ENCODE measurements at regions not wholly inside any gene's neighbourhood (a gene's known extent, or its start where the extent isn't known, plus 50 kb on each side); places are given as distances from the start of the nearest gene placed in this dataset.
"Not testable (repeated sequence)": the region's sequence is repeated elsewhere in the genome, so short reads cannot be mapped to it uniquely, and the experiment has no call there.

GRCh38 chr1:610538-610937 is 75.9 kb downstream of the OR4F16 start:
- not testable (repeated sequence) for DNase-seq

DNA sequence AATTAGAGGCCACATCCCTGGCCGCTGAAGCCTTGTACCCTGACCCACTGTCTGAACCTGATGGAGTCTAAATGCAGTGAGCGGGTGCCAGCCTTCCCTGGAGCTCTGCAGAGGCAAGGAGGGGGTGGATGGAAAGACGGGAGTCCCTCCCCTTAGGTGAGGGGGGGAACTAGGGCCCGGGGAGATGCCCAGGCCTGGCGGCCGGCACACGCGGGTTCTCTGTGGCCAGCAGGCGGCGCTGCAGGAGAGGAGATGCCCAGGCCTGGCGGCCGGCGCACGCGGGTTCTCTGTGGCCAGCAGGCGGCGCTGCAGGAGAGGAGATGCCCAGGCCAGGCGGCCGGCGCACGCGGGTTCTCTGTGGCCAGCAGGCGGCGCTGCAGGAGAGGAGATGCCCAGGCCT is 77.3 kb downstream of the OR4F16 start:
- not testable (repeated sequence) for DNase-seq

DNA sequence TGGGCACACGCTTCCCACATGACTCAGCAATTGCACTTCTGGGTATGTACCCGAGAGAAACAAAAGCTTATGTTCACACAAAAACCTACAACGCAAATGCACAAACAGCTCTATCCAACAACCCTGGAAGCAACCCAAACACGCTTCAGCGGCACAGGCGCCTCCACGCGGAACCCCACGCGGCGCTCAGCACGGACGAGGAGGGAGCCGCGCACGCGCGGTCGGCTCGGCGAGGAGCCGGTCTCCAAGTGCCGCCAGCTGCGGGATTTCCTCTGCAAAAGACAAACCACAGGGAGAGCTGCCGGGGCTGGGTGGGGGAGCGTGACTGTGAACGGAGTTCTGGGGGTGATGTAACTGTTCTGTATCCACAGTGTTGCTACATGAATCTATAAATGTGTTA is 81.2 kb downstream of the OR4F16 start:
- peak; percentile 4 for DNase-seq

GRCh38 chr1:588211-588610 is 98.2 kb downstream of the OR4F16 start:
- DNase-seq, result not testable (repeated sequence)

DNA sequence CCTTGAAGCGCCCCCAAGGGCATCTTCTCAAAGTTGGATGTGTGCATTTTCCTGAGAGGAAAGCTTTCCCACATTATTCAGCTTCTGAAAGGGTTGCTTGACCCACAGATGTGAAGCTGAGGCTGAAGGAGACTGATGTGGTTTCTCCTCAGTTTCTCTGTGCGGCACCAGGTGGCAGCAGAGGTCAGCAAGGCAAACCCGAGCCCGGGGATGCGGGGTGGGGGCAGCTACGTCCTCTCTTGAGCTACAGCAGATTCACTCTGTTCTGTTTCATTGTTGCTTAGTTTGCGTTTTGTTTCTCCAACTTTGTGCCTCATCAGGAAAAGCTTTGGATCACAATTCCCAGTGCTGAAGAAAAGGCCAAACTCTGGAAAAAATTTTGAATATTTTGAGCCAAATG is 100.5 kb downstream of the OR4F16 start:
- peak; percentile 24 for DNase-seq

Measured in central memory CD4-positive, alpha-beta T cell (primary cell).